H1 (cell line): ENCODE measurements at regions not wholly inside any gene's neighbourhood (a gene's known extent, or its start where the extent isn't known, plus 50 kb on each side); places are given as distances from the start of the nearest gene placed in this dataset.

Experiments
- EZH2 ChIP-seq: fragments of 200-600 bp; sonication (generic); IDR thresholded peaks from 2 replicates; pipeline ENCODE4 v1.7.1; 2012; ENCODE audit warnings: low read depth, mild to moderate bottlenecking, moderate library complexity, low read length, inconsistent platforms; ENCODE audit not compliant: severe bottlenecking
- TAF7 ChIP-seq: optimal IDR thresholded peaks from 2 replicates; pipeline ENCODE3; 2011; ENCODE audit warnings: low read depth, mild to moderate bottlenecking, inconsistent platforms, low read length, moderate library complexity, borderline replicate concordance

DNA sequence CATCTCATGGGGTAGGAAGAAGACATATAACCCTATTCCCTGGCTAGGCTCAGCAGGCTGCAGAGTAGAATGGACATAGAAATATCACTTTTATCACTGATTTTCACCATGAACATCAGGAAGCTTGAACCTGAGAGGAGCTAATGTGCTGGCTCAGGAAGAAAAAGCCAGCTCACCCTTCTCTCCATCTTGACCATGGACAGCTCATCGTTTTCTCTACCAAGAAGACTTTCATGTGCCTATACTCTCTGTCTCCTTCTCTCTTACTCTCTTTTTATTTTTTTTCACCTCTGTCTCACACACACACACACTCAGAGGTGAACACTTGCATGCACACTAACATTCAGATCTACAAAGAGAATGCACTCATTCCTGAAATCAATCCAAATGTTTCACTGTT lies 372.8 kb upstream of the CNTNAP5 start (continued):
- TF ChIP-seq TAF7 (no peak), EZH2 (no peak)
